Coronary artery (tissue), 2 donors: ENCODE measurements at regions not wholly inside any gene's neighbourhood (a gene's known extent, or its start where the extent isn't known, plus 50 kb on each side); places are given as distances from the start of the nearest gene placed in this dataset.

Experiments
- DNase-seq: peaks from one replicate; pipeline ENCODE4 v3.0.0-alpha.2; 2017; ENCODE audit warnings: low spot score
- H3K27ac ChIP-seq, 2 donors: fragments of 200-600 bp; sonication (generic); one replicate each; pipeline ENCODE4 v1.5.1; 2016 to 2019
- H3K4me3 ChIP-seq: fragments of 200-600 bp; sonication (generic); 2 replicates; pipeline ENCODE4 v1.5.1; 2016; ENCODE audit warnings: mild to moderate bottlenecking, moderate library complexity
- TF ChIP-seq, protein P1 (sequence below): fragments of 200-600 bp; sonication (generic); IDR thresholded peaks from one replicate; pipeline ENCODE4 v1.5.1; 2019; ENCODE audit warnings: antibody characterized with exemption

- TF ChIP-seq, protein P1, sequence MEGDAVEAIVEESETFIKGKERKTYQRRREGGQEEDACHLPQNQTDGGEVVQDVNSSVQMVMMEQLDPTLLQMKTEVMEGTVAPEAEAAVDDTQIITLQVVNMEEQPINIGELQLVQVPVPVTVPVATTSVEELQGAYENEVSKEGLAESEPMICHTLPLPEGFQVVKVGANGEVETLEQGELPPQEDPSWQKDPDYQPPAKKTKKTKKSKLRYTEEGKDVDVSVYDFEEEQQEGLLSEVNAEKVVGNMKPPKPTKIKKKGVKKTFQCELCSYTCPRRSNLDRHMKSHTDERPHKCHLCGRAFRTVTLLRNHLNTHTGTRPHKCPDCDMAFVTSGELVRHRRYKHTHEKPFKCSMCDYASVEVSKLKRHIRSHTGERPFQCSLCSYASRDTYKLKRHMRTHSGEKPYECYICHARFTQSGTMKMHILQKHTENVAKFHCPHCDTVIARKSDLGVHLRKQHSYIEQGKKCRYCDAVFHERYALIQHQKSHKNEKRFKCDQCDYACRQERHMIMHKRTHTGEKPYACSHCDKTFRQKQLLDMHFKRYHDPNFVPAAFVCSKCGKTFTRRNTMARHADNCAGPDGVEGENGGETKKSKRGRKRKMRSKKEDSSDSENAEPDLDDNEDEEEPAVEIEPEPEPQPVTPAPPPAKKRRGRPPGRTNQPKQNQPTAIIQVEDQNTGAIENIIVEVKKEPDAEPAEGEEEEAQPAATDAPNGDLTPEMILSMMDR, result no peak
- Histone ChIP-seq H3K4me3 (no peak overlapping the region), H3K27ac (no peak overlapping the region)
- no peak for DNase-seq
Observed at GRCh38 chr4:182090186-182090585, 153.0 kb upstream of the TENM3 start.

DNA sequence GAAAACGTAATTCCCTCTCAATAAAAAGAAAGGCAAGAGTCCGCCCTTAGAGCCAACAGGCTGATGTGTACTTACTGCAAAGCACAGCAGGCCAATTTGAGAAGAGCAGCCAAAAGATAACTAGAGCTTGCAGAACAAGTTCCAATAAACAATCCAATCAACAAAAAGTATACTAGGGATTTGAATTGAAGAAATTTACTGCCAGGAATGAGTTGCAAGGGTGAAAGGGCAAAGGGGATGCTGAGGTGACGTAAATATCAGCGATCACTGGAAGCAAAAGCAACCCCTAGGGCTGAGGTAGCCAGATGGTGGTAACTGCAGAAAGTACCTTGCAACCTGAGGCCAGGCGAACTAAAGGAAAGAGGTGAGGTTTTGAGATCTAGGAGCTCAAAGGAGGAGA, 152.1 kb upstream of the TENM3 start:
- TF ChIP-seq, protein P1, result no peak
- Histone ChIP-seq H3K4me3 (no peak overlapping the region), H3K27ac (no peak overlapping the region)
- DNase-seq, result no peak

- TF ChIP-seq, protein P1, result no peak
- no peak overlapping the region for H3K4me3 ChIP-seq
- no peak for DNase-seq
- H3K27ac ChIP-seq, result no peak overlapping the region
Observed at GRCh38 chr4:182093431-182093831, 149.8 kb upstream of the TENM3 start.

GRCh38 chr4:182093935-182094334, 149.3 kb upstream of the TENM3 start:
- TF ChIP-seq, protein P1, result no peak
- DNase-seq, result no peak
- H3K27ac ChIP-seq, result no peak overlapping the region
- H3K4me3 ChIP-seq, result no peak overlapping the region

- TF ChIP-seq, protein P1, result no peak
- Histone ChIP-seq H3K27ac (no peak overlapping the region), H3K4me3 (no peak overlapping the region)
- DNase-seq, result no peak
Observed at GRCh38 chr4:182101618-182102017, 141.6 kb upstream of the TENM3 start.

GRCh38 chr4:182102576-182102975, 140.6 kb upstream of the TENM3 start:
- no peak overlapping the region for H3K27ac ChIP-seq
- DNase-seq, result no peak
- TF ChIP-seq, protein P1, result no peak
- no peak overlapping the region for H3K4me3 ChIP-seq

GRCh38 chr4:182103614-182104319, 139.4 kb upstream of the TENM3 start:
- DNase-seq, result no peak

More at GRCh38 chr4:182103614-182104319, 139.4 kb upstream of the TENM3 start:
- TF ChIP-seq, protein P1, result no peak
- Histone ChIP-seq H3K4me3 (no peak overlapping the region), H3K27ac (no peak overlapping the region)
